Naive thymus-derived CD4-positive, alpha-beta T cell (primary cell): ENCODE measurements at regions not wholly inside any gene's neighbourhood (a gene's known extent, or its start where the extent isn't known, plus 50 kb on each side); places are given as distances from the start of the nearest gene placed in this dataset.

Source experiments
- ATAC-seq: fragments of 150-1000 bp; cut with Tn5 transposase; 2 replicates; pipeline ENCODE4 v1.10.0; 2021; ENCODE audit warnings: mild to moderate bottlenecking, moderate library complexity
- CTCF ChIA-PET: fragments of 350-600 bp; sonication (Branson Sonifier 250); formaldehyde crosslinking; loops from one replicate; lab custom pipeline; 2021; ENCODE audit warnings: antibody characterized with exemption; lab: Charles Lee
- POLR2A ChIA-PET: fragments of 350-600 bp; sonication (Branson Sonifier 250); formaldehyde crosslinking; loops from one replicate; lab custom pipeline; 2021; ENCODE audit warnings: antibody characterized with exemption, inconsistent platforms; lab: Charles Lee
- DNase-seq, 9 donors: peaks; one replicate each; pipeline versions ENCODE4 v3.0.0 to v3.0.0-alpha.2; 2020 to 2022; ENCODE audit warnings: mixed read lengths in 1 of 9
- H3K27ac ChIP-seq: one replicate; pipeline ENCODE4 v1.7.0; 2013; ENCODE audit warnings: mild to moderate bottlenecking, low read depth, low read length, moderate library complexity
- H3K27me3 ChIP-seq, 2 donors: one replicate each; pipeline ENCODE4 v1.7.0; 2013; ENCODE audit warnings: low read length in 2 of 2, mild to moderate bottlenecking in 2 of 2, moderate library complexity in 2 of 2; ENCODE audit not compliant: control insufficient read depth in 2 of 2, insufficient read depth in 2 of 2
- H3K36me3 ChIP-seq, 3 experiments: 1 replicate in 2 of 3; 2 replicates in 1 of 3; pipeline ENCODE4 v1.7.0; 2013; ENCODE audit warnings: low read length in 3 of 3, mild to moderate bottlenecking in 3 of 3, moderate library complexity in 1 of 3; ENCODE audit not compliant: insufficient read depth in 3 of 3, control insufficient read depth in 2 of 3
- H3K4me1 ChIP-seq, 2 donors: one replicate each; pipeline ENCODE4 v1.7.0; 2013; ENCODE audit warnings: low read length in 2 of 2, mild to moderate bottlenecking in 2 of 2, moderate library complexity in 1 of 2; ENCODE audit not compliant: control insufficient read depth in 2 of 2, insufficient read depth in 2 of 2
- H3K4me3 ChIP-seq: 2 replicates; pipeline ENCODE4 v1.7.0; 2013; ENCODE audit warnings: mild to moderate bottlenecking, low read length
- H3K9me3 ChIP-seq, 3 experiments: 1 replicate in 2 of 3; 2 replicates in 1 of 3; pipeline ENCODE4 v1.7.0; 2013; ENCODE audit warnings: low read length in 3 of 3; ENCODE audit not compliant: control insufficient read depth in 2 of 3
- H3K27ac Mint-ChIP-seq, 9 donors: one replicate each; pipeline ENCODE4 v1.8.0; 2020 to 2022; ENCODE audit warnings: mixed read lengths in 9 of 9, mild to moderate bottlenecking in 8 of 9, moderate library complexity in 5 of 9, inconsistent platforms in 2 of 9
- H3K27me3 Mint-ChIP-seq, 5 donors: one replicate each; pipeline ENCODE4 v1.8.0; 2021 to 2022; ENCODE audit warnings: mixed read lengths in 5 of 5, mild to moderate bottlenecking in 1 of 5
- H3K36me3 Mint-ChIP-seq, 5 donors: one replicate each; pipeline ENCODE4 v1.8.0; 2020 to 2022; ENCODE audit warnings: mixed read lengths in 5 of 5, mild to moderate bottlenecking in 3 of 5, inconsistent platforms in 1 of 5
- H3K4me1 Mint-ChIP-seq, 7 donors: one replicate each; pipeline ENCODE4 v1.8.0; 2020 to 2022; ENCODE audit warnings: mixed read lengths in 7 of 7, mild to moderate bottlenecking in 3 of 7, inconsistent platforms in 1 of 7
- H3K4me3 Mint-ChIP-seq, 10 donors: one replicate each; pipeline ENCODE4 v1.8.0; 2020 to 2022; ENCODE audit warnings: mild to moderate bottlenecking in 10 of 10, mixed read lengths in 10 of 10, moderate library complexity in 6 of 10, inconsistent platforms in 2 of 10
- H3K9me3 Mint-ChIP-seq, 11 donors: one replicate each; pipeline ENCODE4 v1.8.0; 2020 to 2022; ENCODE audit warnings: mixed read lengths in 11 of 11, mild to moderate bottlenecking in 4 of 11, inconsistent platforms in 1 of 11, moderate library complexity in 1 of 11
- intact Hi-C, 2 donors: fragments of 100-400 bp; cut with micrococcal nuclease; formaldehyde crosslinking; loops; one replicate each; pipeline ENCODE4 v1.15.1; 2023

GRCh38 chr20:55472704-55473103, 532.6 kb downstream of the CBLN4 start:
- Mint-ChIP-seq H3K27ac (no peak overlapping the region), H3K4me1 (no peaks in the 10 kb centered on the region), H3K27me3 (no peaks in the 10 kb centered on the region), H3K36me3 (no peaks in the 10 kb centered on the region), H3K4me3 (no peak overlapping the region), H3K9me3 (peaks cover 0 to 10% (median 4%) of the 10 kb centered on the region in 11 donors)
- Histone ChIP-seq H3K9me3 (no peaks in the 10 kb centered on the region), H3K4me1 (no peaks in the 10 kb centered on the region), H3K36me3 (no peaks in the 10 kb centered on the region), H3K27me3 (no peaks in the 10 kb centered on the region), H3K27ac (no peak overlapping the region), H3K4me3 (no peak overlapping the region)
- no peak for DNase-seq
- ChIA-PET POLR2A (no interaction called here), CTCF (no interaction called here)
- no peak for ATAC-seq
- intact Hi-C loops: no loop called here

GRCh38 chr20:55471052-55472006, 534.0 kb downstream of the CBLN4 start:
- no peak overlapping the region for H3K27ac Mint-ChIP-seq
- H3K4me3 Mint-ChIP-seq: no peak overlapping the region
- ATAC-seq: no peak
- no peaks in the 10 kb centered on the region for H3K9me3 ChIP-seq
- H3K4me3 ChIP-seq: no peak overlapping the region
- H3K36me3 Mint-ChIP-seq: no peaks in the 10 kb centered on the region
- DNase-seq: no peak
- H3K4me1 Mint-ChIP-seq: no peaks in the 10 kb centered on the region
- no peaks in the 10 kb centered on the region for H3K27me3 Mint-ChIP-seq
- CTCF ChIA-PET: no interaction called here
- peaks cover 0 to 14% (median 4%) of the 10 kb centered on the region in 11 donors for H3K9me3 Mint-ChIP-seq
- no peaks in the 10 kb centered on the region for H3K4me1 ChIP-seq
- H3K27ac ChIP-seq: no peak overlapping the region
- intact Hi-C loops: no loop called here
- no peaks in the 10 kb centered on the region for H3K27me3 ChIP-seq
- POLR2A ChIA-PET: no interaction called here
- H3K36me3 ChIP-seq: no peaks in the 10 kb centered on the region

GRCh38 chr20:55469074-55469473, 536.2 kb downstream of the CBLN4 start:
- Mint-ChIP-seq H3K9me3 (peaks cover 0 to 14% (median 4%) of the 10 kb centered on the region in 11 donors), H3K4me1 (no peaks in the 10 kb centered on the region), H3K27me3 (peaks cover 0 to 5% (median 0%) of the 10 kb centered on the region in 5 donors), H3K27ac (no peak overlapping the region), H3K36me3 (no peaks in the 10 kb centered on the region), H3K4me3 (no peak overlapping the region)
- ChIA-PET POLR2A (no interaction called here), CTCF (no interaction called here)
- DNase-seq (no peak), ATAC-seq (no peak)
- Histone ChIP-seq H3K4me1 (no peaks in the 10 kb centered on the region), H3K9me3 (no peaks in the 10 kb centered on the region), H3K27me3 (no peaks in the 10 kb centered on the region), H3K4me3 (no peak overlapping the region), H3K27ac (no peak overlapping the region), H3K36me3 (no peaks in the 10 kb centered on the region)
- intact Hi-C loops: no loop called here

- no peak overlapping the region for H3K27ac ChIP-seq
- no peak overlapping the region for H3K4me3 Mint-ChIP-seq
- H3K27ac Mint-ChIP-seq: no peak overlapping the region
- POLR2A ChIA-PET: no interaction called here
- H3K4me1 Mint-ChIP-seq: no peaks in the 10 kb centered on the region
- no peaks in the 10 kb centered on the region for H3K36me3 ChIP-seq
- CTCF ChIA-PET: no interaction called here
- H3K9me3 Mint-ChIP-seq: peaks cover 0 to 6% (median 1%) of the 10 kb centered on the region in 11 donors
- ATAC-seq (no peak), DNase-seq (no peak)
- no peaks in the 10 kb centered on the region for H3K27me3 ChIP-seq
- no peak overlapping the region for H3K4me3 ChIP-seq
- H3K9me3 ChIP-seq: no peaks in the 10 kb centered on the region
- no peaks in the 10 kb centered on the region for H3K36me3 Mint-ChIP-seq
- H3K27me3 Mint-ChIP-seq: peaks cover 0 to 5% (median 0%) of the 10 kb centered on the region in 5 donors
- no peaks in the 10 kb centered on the region for H3K4me1 ChIP-seq
- intact Hi-C loops: no loop called here
Measured at GRCh38 chr20:55461519-55461918, 543.8 kb downstream of the CBLN4 start.

- DNase-seq: no peak
- H3K4me3 Mint-ChIP-seq: no peak overlapping the region
- ATAC-seq: no peak
- ChIA-PET POLR2A (no interaction called here), CTCF (no interaction called here)
- no peaks in the 10 kb centered on the region for H3K36me3 ChIP-seq
- no peak overlapping the region for H3K27ac Mint-ChIP-seq
- no peaks in the 10 kb centered on the region for H3K27me3 ChIP-seq
- no peak overlapping the region for H3K27ac ChIP-seq
- H3K36me3 Mint-ChIP-seq: no peaks in the 10 kb centered on the region
- intact Hi-C loops: no loop called here
- H3K4me3 ChIP-seq: no peak overlapping the region
- H3K4me1 ChIP-seq: no peaks in the 10 kb centered on the region
- no peaks in the 10 kb centered on the region for H3K4me1 Mint-ChIP-seq
- no peaks in the 10 kb centered on the region for H3K27me3 Mint-ChIP-seq
- no peaks in the 10 kb centered on the region for H3K9me3 ChIP-seq
- H3K9me3 Mint-ChIP-seq: peaks cover 0 to 7% (median 0%) of the 10 kb centered on the region in 11 donors
Measured at GRCh38 chr20:55456316-55456940, 548.9 kb downstream of the CBLN4 start.

GRCh38 chr20:55449091-55449490, 556.2 kb downstream of the CBLN4 start:
- Histone ChIP-seq H3K4me1 (no peaks in the 10 kb centered on the region), H3K9me3 (no peaks in the 10 kb centered on the region), H3K27ac (no peak overlapping the region), H3K4me3 (no peak overlapping the region), H3K36me3 (no peaks in the 10 kb centered on the region), H3K27me3 (no peaks in the 10 kb centered on the region)
- H3K9me3 Mint-ChIP-seq: peaks cover 0 to 12% (median 4%) of the 10 kb centered on the region in 11 donors
- no peak overlapping the region for H3K4me3 Mint-ChIP-seq
- CTCF ChIA-PET: interaction anchor here (1.0 kb wide), 1 partner anchor 11 kb away, joined by 3 read pairs; no protein-coding TSS in a partner anchor
- H3K36me3 Mint-ChIP-seq: no peaks in the 10 kb centered on the region
- H3K27ac Mint-ChIP-seq: no peak overlapping the region
- H3K27me3 Mint-ChIP-seq: no peaks in the 10 kb centered on the region
- ATAC-seq (no peak), DNase-seq (no peak)
- POLR2A ChIA-PET: no interaction called here
- intact Hi-C loops: no loop called here
- no peaks in the 10 kb centered on the region for H3K4me1 Mint-ChIP-seq
